Tibial artery (tissue), 4 donors: ENCODE measurements at regions not wholly inside any gene's neighbourhood (a gene's known extent, or its start where the extent isn't known, plus 50 kb on each side); places are given as distances from the start of the nearest gene placed in this dataset.

Source experiments
- DNase-seq, 2 donors: peaks; one replicate each; pipeline ENCODE4 v3.0.0-alpha.2; 2019
- H3K27ac ChIP-seq, 2 donors: fragments of 200-600 bp; sonication (generic) in 1 of 2; 1 replicate in 1 of 2; 2 replicates in 1 of 2; pipeline ENCODE4 v1.5.1; 2018 to 2019; ENCODE audit warnings: mild to moderate bottlenecking in 1 of 2
- H3K27me3 ChIP-seq, 2 donors: fragments of 200-600 bp; sonication (generic) in 1 of 2; one replicate each; pipeline versions ENCODE4 v1.5.1 to v1.6.0; 2016 to 2019
- H3K36me3 ChIP-seq, 3 donors: fragments of 200-600 bp; sonication (generic) in 2 of 3; one replicate each; pipeline ENCODE4 v1.5.1; 2016 to 2019; ENCODE audit warnings: mild to moderate bottlenecking in 2 of 3
- H3K4me1 ChIP-seq, 4 donors: fragments of 200-600 bp; sonication (generic) in 2 of 4; 1 replicate in 3 of 4; 2 replicates in 1 of 4; pipeline ENCODE4 v1.5.1; 2016 to 2019
- H3K4me3 ChIP-seq, 2 donors: fragments of 200-600 bp; sonication (generic) in 1 of 2; 1 replicate in 1 of 2; 2 replicates in 1 of 2; pipeline ENCODE4 v1.5.1; 2018 to 2019; ENCODE audit warnings: mild to moderate bottlenecking in 2 of 2
- H3K9me3 ChIP-seq, 3 donors: fragments of 200-600 bp; sonication (generic) in 1 of 3; one replicate each; pipeline ENCODE4 v1.5.1; 2016 to 2019
- CTCF ChIP-seq, 2 experiments: fragments of 200-600 bp in 1 of 2; fragments of 450-650 bp in 1 of 2; IDR thresholded peaks; one replicate each; pipeline ENCODE4 v1.5.1; 2017 to 2019; ENCODE audit warnings: antibody characterized with exemption in 2 of 2, mild to moderate bottlenecking in 1 of 2, moderate library complexity in 1 of 2
- intact Hi-C: fragments of 100-400 bp; cut with DNase I; formaldehyde crosslinking; loops from one replicate; pipeline ENCODE4 v1.15.0; 2023; ENCODE audit warnings: low total_unique reads

GRCh38 chr1:94678202-94678848 lies 136.8 kb upstream of the F3 start:
- intact Hi-C loops, result no loop called here
- Histone ChIP-seq H3K4me1 (peaks cover 0 to 17% (median 0%) of the 10 kb centered on the region in 4 donors), H3K9me3 (no peaks in the 10 kb centered on the region), H3K27ac (no peak overlapping the region), H3K4me3 (no peak overlapping the region), H3K27me3 (no peaks in the 10 kb centered on the region), H3K36me3 (no peaks in the 10 kb centered on the region)
- no peak for DNase-seq
- no peak for TF ChIP-seq CTCF (IDR thresholded peaks at IDR 0.05)

GRCh38 chr1:94677714-94678113 lies 136.2 kb upstream of the F3 start:
- TF ChIP-seq CTCF (IDR thresholded peaks at IDR 0.05), result no peak
- no peak overlapping the region for H3K4me3 ChIP-seq
- H3K4me1 ChIP-seq, result peaks cover 0 to 21% (median 0%) of the 10 kb centered on the region in 4 donors
- H3K27me3 ChIP-seq, result no peaks in the 10 kb centered on the region
- no peaks in the 10 kb centered on the region for H3K36me3 ChIP-seq
- H3K27ac ChIP-seq, result no peak overlapping the region
- intact Hi-C loops, result no loop called here
- no peak for DNase-seq
- no peaks in the 10 kb centered on the region for H3K9me3 ChIP-seq

GRCh38 chr1:94677087-94677486 lies 135.5 kb upstream of the F3 start:
- DNase-seq, result no peak
- Histone ChIP-seq H3K4me3 (no peak overlapping the region), H3K9me3 (no peaks in the 10 kb centered on the region), H3K27me3 (no peaks in the 10 kb centered on the region), H3K36me3 (no peaks in the 10 kb centered on the region), H3K27ac (no peak overlapping the region), H3K4me1 (peaks cover 0 to 21% (median 0%) of the 10 kb centered on the region in 4 donors)
- TF ChIP-seq CTCF (IDR thresholded peaks at IDR 0.05), result no peak
- intact Hi-C loops, result no loop called here

- Histone ChIP-seq H3K9me3 (no peaks in the 10 kb centered on the region), H3K27me3 (no peaks in the 10 kb centered on the region), H3K36me3 (no peaks in the 10 kb centered on the region), H3K4me1 (peaks cover 0 to 21% (median 0%) of the 10 kb centered on the region in 4 donors), H3K4me3 (no peak overlapping the region), H3K27ac (no peak overlapping the region)
- no peak for DNase-seq
- intact Hi-C loops, result no loop called here
- no peak for TF ChIP-seq CTCF (IDR thresholded peaks at IDR 0.05)
These were observed 135.1 kb upstream of the F3 start for GRCh38 chr1:94676686-94677085.

- intact Hi-C loops, result no loop called here
- no peak for DNase-seq
- peaks cover 0 to 21% (median 0%) of the 10 kb centered on the region in 4 donors for H3K4me1 ChIP-seq
- no peaks in the 10 kb centered on the region for H3K36me3 ChIP-seq
- no peaks in the 10 kb centered on the region for H3K27me3 ChIP-seq
- H3K4me3 ChIP-seq, result no peak overlapping the region
- H3K9me3 ChIP-seq, result no peaks in the 10 kb centered on the region
- H3K27ac ChIP-seq, result no peak overlapping the region
- no peak for TF ChIP-seq CTCF (IDR thresholded peaks at IDR 0.05)
These were observed 133.8 kb upstream of the F3 start for GRCh38 chr1:94675373-94675772.

GRCh38 chr1:94674876-94675275 lies 133.3 kb upstream of the F3 start:
- no peak for DNase-seq
- no peaks in the 10 kb centered on the region for H3K27me3 ChIP-seq
- H3K9me3 ChIP-seq, result no peaks in the 10 kb centered on the region
- H3K36me3 ChIP-seq, result no peaks in the 10 kb centered on the region
- H3K27ac ChIP-seq, result no peak overlapping the region
- peaks cover 0 to 21% (median 0%) of the 10 kb centered on the region in 4 donors for H3K4me1 ChIP-seq
- TF ChIP-seq CTCF (IDR thresholded peaks at IDR 0.05), result no peak
- no peak overlapping the region for H3K4me3 ChIP-seq
- intact Hi-C loops, result no loop called here
